HCT116 (cell line): ENCODE measurements at regions not wholly inside any gene's neighbourhood (a gene's known extent, or its start where the extent isn't known, plus 50 kb on each side); places are given as distances from the start of the nearest gene placed in this dataset.

Source experiments
- ATAC-seq: fragments of 200-7000 bp; cut with Tn5 transposase; 2 replicates; pipeline ENCODE4 v1.9.1; 2020; ENCODE audit warnings: mild to moderate bottlenecking, moderate library complexity
- BruUV-seq: library from RNA; stranded (reverse); fragments of 400-500 nt; replicated peaks from 2 replicates; lab custom pipeline; 2021; lab: Mats Ljungman, UMichigan
- CTCF ChIA-PET: fragments of 300-600 bp; sonication (Branson Sonifier 250); formaldehyde crosslinking; loops from one replicate; lab custom pipeline; 2021; ENCODE audit warnings: antibody characterized with exemption; lab: Charles Lee
- POLR2A ChIA-PET: fragments of 300-600, 350-600 bp; sonication (Branson Sonifier 250); formaldehyde crosslinking; loops from one replicate; lab custom pipeline; 2021; ENCODE audit warnings: antibody characterized with exemption; lab: Charles Lee
- RAD21 ChIA-PET, 2 experiments: fragments of 300-600 bp; sonication (Branson Sonifier 250); formaldehyde crosslinking; loops; one replicate each; lab custom pipeline; 2023; ENCODE audit warnings: low total read pairs in 2 of 2; ENCODE audit not compliant: uncharacterized antibody in 2 of 2, unreplicated experiment in 2 of 2, low non-redundant PET in 1 of 2; lab: Charles Lee
- DNase-seq: peaks from one replicate; pipeline ENCODE4 v3.0.0-alpha.2; 2010; ENCODE audit warnings: low read depth, low spot score
- H2AFZ ChIP-seq: fragments of 200-600 bp; shearing (Covaris generic), sonication (generic); 2 replicates; pipeline ENCODE4 v1.6.1; 2017; ENCODE audit warnings: low read depth, mixed run types, mixed read lengths, antibody characterized with exemption, low read length; ENCODE audit not compliant: poor library complexity, severe bottlenecking
- H3K27ac ChIP-seq: 2 replicates; pipeline ENCODE4 v1.5.1; 2012; ENCODE audit warnings: low read depth, low read length
- H3K27me3 ChIP-seq: fragments of 200-600 bp; sonication (generic); 2 replicates; pipeline ENCODE4 v1.6.1; 2016; ENCODE audit warnings: mixed run types, low read length, mixed read lengths; ENCODE audit not compliant: insufficient read depth
- H3K36me3 ChIP-seq, 2 experiments: fragments of 200-500 bp in 1 of 2; fragments of 200-600 bp in 1 of 2; sonication (Bioruptor generic) in 1 of 2; sonication (generic) in 1 of 2; 2 replicates each; pipeline versions ENCODE4 v1.5.1 to v1.6.1; 2014 to 2016; ENCODE audit warnings: low read length in 2 of 2, inconsistent platforms in 1 of 2, mixed read lengths in 1 of 2, mixed run types in 1 of 2; ENCODE audit not compliant: insufficient read depth in 2 of 2, control insufficient read depth in 1 of 2
- H3K4me1 ChIP-seq, 2 experiments: fragments of 200-600 bp in 1 of 2; sonication (generic) in 1 of 2; 2 replicates each; pipeline versions ENCODE4 v1.5.1 to v1.6.1; 2012 to 2017; ENCODE audit warnings: low read length in 2 of 2, inconsistent platforms in 1 of 2, mild to moderate bottlenecking in 1 of 2, mixed read lengths in 1 of 2, mixed run types in 1 of 2, moderate library complexity in 1 of 2; ENCODE audit not compliant: insufficient read depth in 2 of 2, control insufficient read depth in 1 of 2
- H3K4me2 ChIP-seq: fragments of 200-600 bp; sonication (generic); 2 replicates; pipeline ENCODE4 v1.6.1; 2017; ENCODE audit warnings: mixed run types, low read length, mixed read lengths
- H3K4me3 ChIP-seq, 2 experiments: fragments of 200-600 bp in 1 of 2; sonication (generic) in 1 of 2; replicated peaks in 1 of 2; 2 replicates each; pipeline ENCODE4 v1.5.1; 2011 to 2016; ENCODE audit warnings: low read length in 2 of 2, control low read depth in 1 of 2, low read depth in 1 of 2, mild to moderate bottlenecking in 1 of 2, mixed read lengths in 1 of 2, mixed run types in 1 of 2
- H3K79me2 ChIP-seq: fragments of 200-600 bp; sonication (generic); 2 replicates; pipeline ENCODE4 v1.6.1; 2017; ENCODE audit warnings: mild to moderate bottlenecking, mixed run types, low read length, moderate library complexity, mixed read lengths; ENCODE audit not compliant: insufficient read depth
- H3K9ac ChIP-seq: fragments of 200-600 bp; sonication (generic); 2 replicates; pipeline ENCODE4 v1.6.1; 2016; ENCODE audit warnings: low read length, mixed read lengths
- H3K9me2 ChIP-seq: fragments of 200-600 bp; sonication (generic), shearing (Covaris generic); 2 replicates; pipeline ENCODE4 v1.6.1; 2017; ENCODE audit warnings: mixed run types, mild to moderate bottlenecking, moderate library complexity; ENCODE audit not compliant: insufficient read depth
- H3K9me3 ChIP-seq, 2 experiments: fragments of 200-500 bp in 1 of 2; fragments of 200-600 bp in 1 of 2; sonication (Bioruptor generic) in 1 of 2; sonication (generic) in 1 of 2; 2 replicates each; pipeline ENCODE4 v1.6.1; 2014 to 2017; ENCODE audit warnings: low read length in 2 of 2, mixed read lengths in 2 of 2, inconsistent platforms in 1 of 2, low read depth in 1 of 2, mild to moderate bottlenecking in 1 of 2, mixed run types in 1 of 2, moderate library complexity in 1 of 2; ENCODE audit not compliant: control insufficient read depth in 1 of 2, insufficient read depth in 1 of 2
- H4K20me1 ChIP-seq: fragments of 200-600 bp; sonication (generic), shearing (Covaris generic); 2 replicates; pipeline ENCODE4 v1.6.1; 2017; ENCODE audit warnings: mixed run types, mild to moderate bottlenecking, moderate library complexity; ENCODE audit not compliant: insufficient read depth
- CBX3 ChIP-seq: IDR thresholded peaks from 2 replicates; pipeline ENCODE4 v1.6.1; 2012; ENCODE audit warnings: low read depth
- CTCF ChIP-seq, 3 experiments: fragments of 200-600 bp in 1 of 3; sonication (generic) in 1 of 3; IDR thresholded peaks in 2 of 3; conservative IDR thresholded peaks in 1 of 3; 2 replicates each; pipeline ENCODE4 v1.5.1; 2012 to 2017; ENCODE audit warnings: low read depth in 2 of 3, low read length in 2 of 3, antibody characterized with exemption in 1 of 3, borderline replicate concordance in 1 of 3, control low read depth in 1 of 3, mild to moderate bottlenecking in 1 of 3, mixed read lengths in 1 of 3, mixed run types in 1 of 3, moderate library complexity in 1 of 3; ENCODE audit not compliant: insufficient read depth in 1 of 3
- EGR1 ChIP-seq: IDR thresholded peaks from 2 replicates; pipeline ENCODE4 v1.6.1; 2012; ENCODE audit warnings: low read depth
- ELF1 ChIP-seq: IDR thresholded peaks from 2 replicates; pipeline ENCODE4 v1.6.1; 2012; ENCODE audit warnings: low read depth, borderline replicate concordance
- REST ChIP-seq: IDR thresholded peaks from 2 replicates; pipeline ENCODE4 v1.6.1; 2012; ENCODE audit warnings: low read depth
- SIN3A ChIP-seq: IDR thresholded peaks from 2 replicates; pipeline ENCODE4 v1.6.1; 2012; ENCODE audit warnings: low read depth
- SP1 ChIP-seq: IDR thresholded peaks from 2 replicates; pipeline ENCODE4 v1.6.1; 2012; ENCODE audit warnings: low read depth
- SRF ChIP-seq: IDR thresholded peaks from 2 replicates; pipeline ENCODE4 v1.6.1; 2012; ENCODE audit warnings: low read depth
- ZFX ChIP-seq: fragments of 450-650 bp; IDR thresholded peaks from 2 replicates; pipeline ENCODE4 v1.6.1; 2017
- intact Hi-C: fragments of 100-400 bp; cut with micrococcal nuclease; formaldehyde crosslinking; loops from 2 replicates; pipeline ENCODE4 v1.10.0; 2022

- H3K9me3 ChIP-seq: no peaks in the 10 kb centered on the region
- DNase-seq: peak; percentile 4
- no TSS peak for BruUV-seq
Observed at GRCh38 chr1:4108331-4108730, 208.3 kb upstream of the C1orf174 start.

More at GRCh38 chr1:4108331-4108730, 208.3 kb upstream of the C1orf174 start:
- peaks cover 27% of the 10 kb centered on the region for H3K27me3 ChIP-seq
- TF ChIP-seq ELF1 (no peak), SP1 (no peak), CTCF (IDR thresholded peaks at IDR 0.05 in 2 of 3, conservative IDR thresholded peaks at IDR 0.05 in 1 of 3; ENCODE audit: borderline replicate concordance in 1 of 3, insufficient read depth in 1 of 3, low read depth in 2 of 3, low read length in 2 of 3) (no peak), ZFX (no peak), SRF (no peak), SIN3A (no peak), EGR1 (peak; percentile 37; the same call in 1 of the 2 replicates), CBX3 (no peak), REST (no peak)
- ATAC-seq: peak; percentile 32; the same call in 1 of the 2 replicates
- ChIA-PET RAD21 (no interaction called here), CTCF (no interaction called here), POLR2A (no interaction called here)
- intact Hi-C loops: no loop called here
- no peaks in the 10 kb centered on the region for H4K20me1 ChIP-seq
- H3K79me2 ChIP-seq: no peaks in the 10 kb centered on the region
- H2AFZ ChIP-seq: no peak overlapping the region
- no peaks in the 10 kb centered on the region for H3K36me3 ChIP-seq
- H3K4me3 ChIP-seq: no peak overlapping the region
- H3K27ac ChIP-seq: no peak overlapping the region
- H3K9me2 ChIP-seq: no peaks in the 10 kb centered on the region
- H3K9ac ChIP-seq: no peak overlapping the region
- peaks cover 4 to 5% of the 10 kb centered on the region in 2 experiments; a peak in 2 of 4 replicates for H3K4me1 ChIP-seq
- no peak overlapping the region for H3K4me2 ChIP-seq
